K562 (cell line): ENCODE measurements at regions not wholly inside any gene's neighbourhood (a gene's known extent, or its start where the extent isn't known, plus 50 kb on each side); places are given as distances from the start of the nearest gene placed in this dataset.

ENCODE experiments used
- BCL6 ChIP-seq: fragments of 250-450 bp; sonication (Bioruptor Pico); IDR thresholded peaks from 2 replicates; pipeline ENCODE4 v1.4.0; 2020
- CBX8 ChIP-seq: fragments of 200-600 bp; sonication (generic); IDR thresholded peaks from 2 replicates; pipeline ENCODE4 v1.6.1; 2012; ENCODE audit warnings: borderline replicate concordance, mixed run types, low read depth, mild to moderate bottlenecking, moderate library complexity, mixed read lengths, low read length, control low read depth, inconsistent platforms; ENCODE audit not compliant: poor library complexity, severe bottlenecking; ENCODE audit errors: extremely low read depth
- CHD1 ChIP-seq: fragments of 200-600 bp; sonication (generic); IDR thresholded peaks from one replicate; pipeline ENCODE4 v1.6.1; 2012; ENCODE audit warnings: mild to moderate bottlenecking, moderate library complexity, low read length, inconsistent platforms
- CREBBP ChIP-seq: IDR thresholded peaks from one replicate; pipeline ENCODE4 v1.6.1; 2012; ENCODE audit warnings: low read depth, mild to moderate bottlenecking, control low read depth, inconsistent platforms, low read length
- DACH1 ChIP-seq: fragments of 450-650 bp; IDR thresholded peaks from 2 replicates; pipeline ENCODE4 v1.6.1; 2018; ENCODE audit not compliant: partially characterized antibody
- DMBX1 ChIP-seq: fragments of 250-450 bp; sonication (Bioruptor Pico); IDR thresholded peaks from 2 replicates; pipeline ENCODE4 v1.8.0; 2022; ENCODE audit warnings: inconsistent platforms, mild to moderate bottlenecking, moderate library complexity, borderline replicate concordance
- ERF ChIP-seq: fragments of 450-650 bp; formaldehyde crosslinking; IDR thresholded peaks from 2 replicates; pipeline ENCODE4 v1.4.0; 2020; ENCODE audit warnings: mild to moderate bottlenecking, mixed read lengths
- EZH2 ChIP-seq: IDR thresholded peaks from 2 replicates; pipeline ENCODE4 v1.6.1; 2012; ENCODE audit warnings: low read depth, mild to moderate bottlenecking, inconsistent platforms, low read length, borderline replicate concordance
- HDGF ChIP-seq: fragments of 450-650 bp; IDR thresholded peaks from 2 replicates; pipeline ENCODE4 v1.6.1; 2016
- HES1 ChIP-seq: fragments of 450-650 bp; IDR thresholded peaks from 2 replicates; pipeline ENCODE4 v1.6.1; 2016; ENCODE audit warnings: low read depth, mild to moderate bottlenecking, moderate library complexity
- IFI16 ChIP-seq: fragments of 250-450 bp; sonication (Bioruptor Pico); IDR thresholded peaks from 2 replicates; pipeline ENCODE4 v2.1.2; 2022; ENCODE audit warnings: mild to moderate bottlenecking, inconsistent platforms
- LARP7 ChIP-seq: fragments of 450-650 bp; IDR thresholded peaks from 2 replicates; pipeline ENCODE4 v1.6.1; 2016
- MAFF ChIP-seq: IDR thresholded peaks from 2 replicates; pipeline ENCODE4 v1.6.1; 2012; ENCODE audit warnings: low read length, improper control_type of control experiment
- MCM3 ChIP-seq: fragments of 450-650 bp; IDR thresholded peaks from 2 replicates; pipeline ENCODE4 v1.6.1; 2016
- NFXL1 ChIP-seq: fragments of 450-650 bp; formaldehyde crosslinking; IDR thresholded peaks from 2 replicates; pipeline ENCODE4 v1.4.0; 2021; ENCODE audit warnings: mild to moderate bottlenecking
- TAL1 ChIP-seq: fragments of 450-650 bp; IDR thresholded peaks from 2 replicates; pipeline ENCODE4 v1.6.1; 2016; ENCODE audit warnings: mild to moderate bottlenecking
- TEAD1 ChIP-seq, 2 experiments: fragments of 450-650 bp in 1 of 2; sonication (generic) in 1 of 2; formaldehyde crosslinking; IDR thresholded peaks; 2 replicates each; pipeline versions ENCODE4 v1.4.0 to v1.8.0; 2020 to 2022; ENCODE audit warnings: mild to moderate bottlenecking in 2 of 2, missing genetic modification reagents in 1 of 2
- TSHZ1 ChIP-seq: fragments of 250-450 bp; sonication (Bioruptor Pico); IDR thresholded peaks from 2 replicates; pipeline ENCODE4 v1.4.0; 2020; ENCODE audit warnings: mild to moderate bottlenecking, moderate library complexity
- ZBTB12 ChIP-seq: fragments of 250-450 bp; sonication (Bioruptor Pico); IDR thresholded peaks from 2 replicates; pipeline ENCODE4 v1.4.0; 2020
- ZFP36 ChIP-seq: fragments of 150-350 bp; IDR thresholded peaks from 2 replicates; pipeline ENCODE4 v1.6.1; 2018; ENCODE audit warnings: low read length, low read depth; ENCODE audit not compliant: partially characterized antibody
- ZNF175 ChIP-seq: fragments of 200-800 bp; sonication (Bioruptor generic); IDR thresholded peaks from 2 replicates; pipeline ENCODE4 v1.6.1; 2016; ENCODE audit warnings: low read depth, mild to moderate bottlenecking, missing genetic modification characterization, missing compliant biosample characterization
- ZNF217 ChIP-seq: sonication (generic); formaldehyde crosslinking; IDR thresholded peaks from 2 replicates; pipeline ENCODE4 v1.8.0; 2022; ENCODE audit warnings: mild to moderate bottlenecking, missing genetic modification reagents
- ZNF24 ChIP-seq: fragments of 450-650 bp; IDR thresholded peaks from 2 replicates; pipeline ENCODE4 v1.6.1; 2016
- ZNF41 ChIP-seq: fragments of 250-450 bp; sonication (Bioruptor Pico); conservative IDR thresholded peaks from 2 replicates; pipeline ENCODE4 v1.4.0; 2020; ENCODE audit warnings: mild to moderate bottlenecking
- ZNF695 ChIP-seq: fragments of 450-650 bp; formaldehyde crosslinking; IDR thresholded peaks from 2 replicates; pipeline ENCODE4 v1.4.0; 2020; ENCODE audit warnings: mild to moderate bottlenecking, moderate library complexity
- TF ChIP-seq, protein P1 (sequence below): sonication (generic); formaldehyde crosslinking; IDR thresholded peaks from 2 replicates; pipeline ENCODE4 v1.8.0; 2022; ENCODE audit warnings: mild to moderate bottlenecking, missing genetic modification reagents

DNA sequence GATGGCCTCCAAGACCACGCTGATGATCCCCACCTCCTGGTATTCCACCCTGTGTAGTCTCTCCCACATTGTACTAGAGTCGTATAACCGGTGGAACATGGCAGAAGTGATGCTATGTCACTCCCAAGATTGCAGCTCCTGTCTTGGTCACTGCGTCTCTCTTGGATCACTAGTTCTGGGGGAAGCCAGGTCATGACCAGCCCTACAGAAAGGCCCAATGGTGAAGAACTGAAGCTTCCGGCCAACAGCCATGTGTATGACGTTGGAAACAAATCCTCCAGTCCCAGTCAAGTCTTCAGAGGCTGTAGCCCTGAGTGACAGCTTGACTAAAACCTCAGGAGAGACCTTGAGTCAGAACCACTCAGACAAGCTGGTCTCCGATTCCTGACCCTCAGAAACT, 61.9 kb upstream of the FNDC3B start (continued):
- TF ChIP-seq IFI16 (CRISPR knock-in tag) (no peak), CBX8 (no peak), LARP7 (no peak), TAL1 (no peak), HDGF (no peak), BCL6 (peak; percentile 64; the same call in 1 of the 2 replicates), TSHZ1 (CRISPR knock-in tag) (peak; percentile 85; the same call in 1 of the 2 replicates), NFXL1 (CRISPR knock-in tag) (0 out of 2 replicates have a peak, but pooled peaks have one; percentile 58), TEAD1 (CRISPR knock-in tag; IDR thresholded peaks at IDR 0.05) (peak in 1 of 2 experiments; percentile 68; a peak in 1 of 4 replicates), ERF (CRISPR knock-in tag) (0 out of 2 replicates have a peak, but pooled peaks have one; percentile 15), ZNF695 (CRISPR knock-in tag) (0 out of 2 replicates have a peak, but pooled peaks have one; percentile 61), ZNF217 (CRISPR knock-in tag) (no peak), ZNF175 (CRISPR knock-in tag) (peak; percentile 83; the same call in 1 of the 2 replicates), EZH2 (no peak), DACH1 (no peak), MCM3 (no peak), CHD1 (no peak), ZNF41 (peak; percentile 66; the same call in 1 of the 2 replicates), ZNF24 (no peak), ZFP36 (no peak), DMBX1 (CRISPR knock-in tag) (peak; percentile 94), HES1 (no peak), MAFF (no peak), CREBBP (no peak), ZBTB12 (CRISPR knock-in tag) (peak; percentile 57)
- TF ChIP-seq, protein P1, sequence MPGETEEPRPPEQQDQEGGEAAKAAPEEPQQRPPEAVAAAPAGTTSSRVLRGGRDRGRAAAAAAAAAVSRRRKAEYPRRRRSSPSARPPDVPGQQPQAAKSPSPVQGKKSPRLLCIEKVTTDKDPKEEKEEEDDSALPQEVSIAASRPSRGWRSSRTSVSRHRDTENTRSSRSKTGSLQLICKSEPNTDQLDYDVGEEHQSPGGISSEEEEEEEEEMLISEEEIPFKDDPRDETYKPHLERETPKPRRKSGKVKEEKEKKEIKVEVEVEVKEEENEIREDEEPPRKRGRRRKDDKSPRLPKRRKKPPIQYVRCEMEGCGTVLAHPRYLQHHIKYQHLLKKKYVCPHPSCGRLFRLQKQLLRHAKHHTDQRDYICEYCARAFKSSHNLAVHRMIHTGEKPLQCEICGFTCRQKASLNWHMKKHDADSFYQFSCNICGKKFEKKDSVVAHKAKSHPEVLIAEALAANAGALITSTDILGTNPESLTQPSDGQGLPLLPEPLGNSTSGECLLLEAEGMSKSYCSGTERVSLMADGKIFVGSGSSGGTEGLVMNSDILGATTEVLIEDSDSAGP (CRISPR knock-in tag) = no peak
